GM23338 (cell line): ENCODE measurements at regions not wholly inside any gene's neighbourhood (a gene's known extent, or its start where the extent isn't known, plus 50 kb on each side); places are given as distances from the start of the nearest gene placed in this dataset.

ENCODE experiments used
- ATAC-seq: fragments of 200-7000 bp; cut with Tn5 transposase; 3 replicates; pipeline ENCODE4 v1.9.1; 2020
- DNase-seq: peaks from one replicate; pipeline ENCODE4 v3.0.0-alpha.2; 2015; ENCODE audit warnings: low spot score
- H2AFZ ChIP-seq: fragments of 200-600 bp; sonication (generic); 2 replicates; pipeline ENCODE4 v1.8.0; 2016; ENCODE audit warnings: antibody characterized with exemption, mild to moderate bottlenecking, moderate library complexity
- H3F3A ChIP-seq: fragments of 200-600 bp; sonication (generic); replicated peaks from 2 replicates; pipeline ENCODE4 v1.8.0; 2017; ENCODE audit warnings: antibody characterized with exemption, mixed run types, low read depth
- H3K27ac ChIP-seq: fragments of 200-600 bp; sonication (generic); 2 replicates; pipeline ENCODE4 v1.6.1; 2016; ENCODE audit warnings: low read depth
- H3K27me3 ChIP-seq: fragments of 200-600 bp; sonication (generic); 2 replicates; pipeline ENCODE4 v1.8.0; 2016; ENCODE audit warnings: mild to moderate bottlenecking, mixed run types, moderate library complexity; ENCODE audit not compliant: insufficient read depth
- H3K36me3 ChIP-seq: fragments of 200-600 bp; sonication (generic); 2 replicates; pipeline ENCODE4 v1.8.0; 2016; ENCODE audit warnings: mild to moderate bottlenecking; ENCODE audit not compliant: insufficient read depth
- H3K4me1 ChIP-seq: fragments of 200-600 bp; sonication (generic); 2 replicates; pipeline ENCODE4 v1.8.0; 2016; ENCODE audit warnings: mild to moderate bottlenecking, moderate library complexity; ENCODE audit not compliant: insufficient read depth
- H3K4me2 ChIP-seq: fragments of 200-600 bp; sonication (generic); 2 replicates; pipeline ENCODE4 v1.7.1; 2017; ENCODE audit warnings: mixed run types
- H3K4me3 ChIP-seq: fragments of 200-600 bp; sonication (generic); 2 replicates; pipeline ENCODE4 v1.6.1; 2016; ENCODE audit warnings: mixed run types
- H3K79me2 ChIP-seq: fragments of 200-600 bp; sonication (generic); replicated peaks from 2 replicates; pipeline ENCODE4 v1.8.0; 2017; ENCODE audit warnings: mild to moderate bottlenecking; ENCODE audit not compliant: insufficient read depth
- H3K9me2 ChIP-seq: fragments of 200-600 bp; sonication (generic); 2 replicates; pipeline ENCODE4 v1.8.0; 2017; ENCODE audit not compliant: insufficient read depth
- H4K20me1 ChIP-seq: fragments of 200-600 bp; sonication (generic); replicated peaks from 2 replicates; pipeline ENCODE4 v1.8.0; 2017; ENCODE audit warnings: mild to moderate bottlenecking; ENCODE audit not compliant: insufficient read depth
- H3K27ac Mint-ChIP-seq: 2 replicates; pipeline ENCODE4 v1.8.0; 2020; ENCODE audit warnings: inconsistent platforms, mild to moderate bottlenecking, moderate library complexity, mixed read lengths
- H3K27me3 Mint-ChIP-seq: 3 replicates; pipeline ENCODE4 v1.8.0; 2022; ENCODE audit warnings: low read depth, mild to moderate bottlenecking, moderate library complexity, mixed read lengths, inconsistent platforms; ENCODE audit not compliant: insufficient read depth, poor library complexity
- H3K36me3 Mint-ChIP-seq: 3 replicates; pipeline ENCODE4 v1.8.0; 2021; ENCODE audit warnings: low read depth, mild to moderate bottlenecking, inconsistent platforms, moderate library complexity, mixed read lengths
- H3K4me1 Mint-ChIP-seq: 3 replicates; pipeline ENCODE4 v1.8.0; 2020; ENCODE audit warnings: mild to moderate bottlenecking, inconsistent platforms, mixed read lengths
- H3K4me3 Mint-ChIP-seq: 3 replicates; pipeline ENCODE4 v1.8.0; 2021; ENCODE audit warnings: moderate library complexity, mild to moderate bottlenecking, inconsistent platforms, mixed read lengths
- H3K9me3 Mint-ChIP-seq: 3 replicates; pipeline ENCODE4 v1.8.0; 2020; ENCODE audit warnings: moderate library complexity, mild to moderate bottlenecking, inconsistent platforms, mixed read lengths
- CREB1 ChIP-seq: fragments of 250-450 bp; sonication (Bioruptor Pico); IDR thresholded peaks from 2 replicates; pipeline ENCODE4 v1.5.0; 2020; ENCODE audit warnings: low read depth, mild to moderate bottlenecking, moderate library complexity
- ETS1 ChIP-seq: IDR thresholded peaks from 2 replicates; pipeline ENCODE4 v1.6.1; 2016; ENCODE audit warnings: antibody characterized with exemption
- EZH2 ChIP-seq: fragments of 200-600 bp; sonication (generic); IDR thresholded peaks from one replicate; pipeline ENCODE4 v1.8.0; 2017; ENCODE audit warnings: antibody characterized with exemption, mild to moderate bottlenecking, low read depth; ENCODE audit not compliant: unreplicated experiment
- EZH2phosphoT487 ChIP-seq: fragments of 200-600 bp; sonication (generic); IDR thresholded peaks from one replicate; pipeline ENCODE4 v1.8.1; 2018; ENCODE audit warnings: antibody characterized with exemption; ENCODE audit not compliant: unreplicated experiment
- JUNB ChIP-seq: IDR thresholded peaks from one replicate; pipeline ENCODE4 v1.6.1; 2016; ENCODE audit warnings: antibody characterized with exemption; ENCODE audit not compliant: unreplicated experiment
- NANOG ChIP-seq: IDR thresholded peaks from 2 replicates; pipeline ENCODE4 v1.6.1; 2016; ENCODE audit warnings: antibody characterized with exemption, borderline replicate concordance
- POLR2AphosphoS5 ChIP-seq: IDR thresholded peaks from 2 replicates; pipeline ENCODE4 v1.6.1; 2016; ENCODE audit warnings: antibody characterized with exemption, low read depth
- REST ChIP-seq: IDR thresholded peaks from one replicate; pipeline ENCODE4 v1.6.1; 2018; ENCODE audit warnings: antibody characterized with exemption; ENCODE audit not compliant: unreplicated experiment
- STAT1 ChIP-seq: IDR thresholded peaks from one replicate; pipeline ENCODE4 v1.6.1; 2016; ENCODE audit warnings: antibody characterized with exemption; ENCODE audit not compliant: unreplicated experiment
- ZNF114 ChIP-seq: fragments of 250-450 bp; sonication (Bioruptor Pico); IDR thresholded peaks from 2 replicates; pipeline ENCODE4 v1.5.0; 2020; ENCODE audit warnings: mild to moderate bottlenecking, moderate library complexity
- ZNF331 ChIP-seq: fragments of 250-450 bp; sonication (Bioruptor Pico); IDR thresholded peaks from 2 replicates; pipeline ENCODE4 v1.5.0; 2020; ENCODE audit warnings: low read depth, mild to moderate bottlenecking, moderate library complexity
- ZNF462 ChIP-seq: fragments of 250-450 bp; sonication (Bioruptor Pico); IDR thresholded peaks from 2 replicates; pipeline ENCODE4 v1.5.0; 2020; ENCODE audit warnings: mild to moderate bottlenecking, moderate library complexity

- TF ChIP-seq ZNF462 (no peak), JUNB (no peak), POLR2AphosphoS5 (no peak), REST (no peak), NANOG (no peak), CREB1 (no peak)
These were observed 333.5 kb upstream of the NRG3 start (continued) for GRCh38 chr10:81541517-81541916.

- Histone ChIP-seq H4K20me1 (no peaks in the 10 kb centered on the region), H3K36me3 (no peaks in the 10 kb centered on the region)
- TF ChIP-seq EZH2phosphoT487 (no peak), STAT1 (no peak), JUNB (no peak), EZH2 (no peak), NANOG (no peak), REST (no peak), CREB1 (no peak), ZNF331 (no peak), ETS1 (no peak), ZNF114 (no peak)
These were observed 328.8 kb upstream of the NRG3 start for GRCh38 chr10:81546243-81546642.

More at GRCh38 chr10:81546243-81546642, 328.8 kb upstream of the NRG3 start:
- H3K27ac ChIP-seq, result no peak overlapping the region
- H3K4me1 ChIP-seq, result no peaks in the 10 kb centered on the region
- H3K79me2 ChIP-seq, result no peaks in the 10 kb centered on the region
- ATAC-seq (no peak), DNase-seq (no peak)
- no peak overlapping the region for H3K4me2 ChIP-seq
- Mint-ChIP-seq H3K4me1 (no peaks in the 10 kb centered on the region), H3K9me3 (peaks cover 12% of the 10 kb centered on the region), H3K27ac (no peak overlapping the region), H3K27me3 (peaks cover 7% of the 10 kb centered on the region), H3K4me3 (no peak overlapping the region), H3K36me3 (peaks cover 3% of the 10 kb centered on the region; the same call in 1 of the 3 replicates)
- H3F3A ChIP-seq, result no peaks in the 10 kb centered on the region
- H3K27me3 ChIP-seq, result no peaks in the 10 kb centered on the region
- no peak overlapping the region for H2AFZ ChIP-seq
- no peaks in the 10 kb centered on the region for H3K9me2 ChIP-seq
- no peak overlapping the region for H3K4me3 ChIP-seq
